GM12865 (cell line): ENCODE measurements at regions not wholly inside any gene's neighbourhood (a gene's known extent, or its start where the extent isn't known, plus 50 kb on each side); places are given as distances from the start of the nearest gene placed in this dataset.

Experiments
- DNase-seq: peaks from one replicate; pipeline ENCODE4 v3.0.0; 2010; ENCODE audit warnings: low read depth
- H3K4me3 ChIP-seq: 2 replicates; pipeline ENCODE4 v1.5.1; 2011; ENCODE audit warnings: mild to moderate bottlenecking, low read depth, low read length, control low read depth
- CTCF ChIP-seq: IDR thresholded peaks from 2 replicates; pipeline ENCODE4 v1.5.1; 2011; ENCODE audit warnings: low read length, control low read depth, low read depth, inconsistent platforms; ENCODE audit not compliant: insufficient read depth; ENCODE audit errors: missing control alignments

GRCh38 chr4:187865914-187866313, 129.7 kb upstream of the ZFP42 start:
- no peak for TF ChIP-seq CTCF
- DNase-seq = no peak
- no peak overlapping the region for H3K4me3 ChIP-seq

GRCh38 chr4:187883049-187883448, 112.5 kb upstream of the ZFP42 start:
- no peak for DNase-seq
- TF ChIP-seq CTCF = no peak
- H3K4me3 ChIP-seq = no peak overlapping the region

GRCh38 chr4:187883836-187884475, 111.6 kb upstream of the ZFP42 start:
- no peak overlapping the region for H3K4me3 ChIP-seq
- TF ChIP-seq CTCF = no peak
- DNase-seq = no peak

GRCh38 chr4:187887906-187888305, 107.7 kb upstream of the ZFP42 start:
- DNase-seq = no peak
- TF ChIP-seq CTCF = no peak
- H3K4me3 ChIP-seq = no peak overlapping the region

GRCh38 chr4:187889651-187890050, 105.9 kb upstream of the ZFP42 start:
- no peak for DNase-seq
- no peak overlapping the region for H3K4me3 ChIP-seq
- TF ChIP-seq CTCF = no peak

GRCh38 chr4:187893418-187893817, 102.2 kb upstream of the ZFP42 start:
- DNase-seq = no peak

More at GRCh38 chr4:187893418-187893817, 102.2 kb upstream of the ZFP42 start:
- TF ChIP-seq CTCF = no peak
- H3K4me3 ChIP-seq = no peak overlapping the region
